Colonic mucosa (tissue), 4 donors: ENCODE measurements at regions not wholly inside any gene's neighbourhood (a gene's known extent, or its start where the extent isn't known, plus 50 kb on each side); places are given as distances from the start of the nearest gene placed in this dataset.

Experiments
- DNase-seq: peaks from one replicate; pipeline ENCODE4 v3.0.0-alpha.2; 2020
- H3K27ac ChIP-seq: fragments of 200-600 bp; one replicate; pipeline ENCODE4 v1.8.0; 2021
- H3K27me3 ChIP-seq: fragments of 200-600 bp; one replicate; pipeline ENCODE4 v1.8.0; 2021
- H3K36me3 ChIP-seq: fragments of 200-600 bp; one replicate; pipeline ENCODE4 v1.8.0; 2021
- H3K4me1 ChIP-seq: fragments of 200-600 bp; one replicate; pipeline ENCODE4 v1.8.0; 2021; ENCODE audit warnings: mild to moderate bottlenecking
- H3K4me3 ChIP-seq: fragments of 200-600 bp; one replicate; pipeline ENCODE4 v1.8.0; 2021
- H3K9ac ChIP-seq, 2 donors: one replicate each; pipeline ENCODE4 v1.7.0; 2013; ENCODE audit warnings: control low read depth in 2 of 2, low read depth in 2 of 2, low read length in 2 of 2
- H3K9me3 ChIP-seq: fragments of 200-600 bp; one replicate; pipeline ENCODE4 v1.8.0; 2021
- CTCF ChIP-seq: fragments of 200-600 bp; IDR thresholded peaks from one replicate; pipeline ENCODE4 v1.8.0; 2022; ENCODE audit warnings: antibody characterized with exemption, mild to moderate bottlenecking
- intact Hi-C: fragments of 100-400 bp; cut with DNase I; formaldehyde crosslinking; loops from one replicate; pipeline ENCODE4 v1.14.1; 2022
- donor health status: healthy.
- donor health status: DM: no; HTN: no; CAD: no.
- donor health status: DM: no; HTN: no; CAD: no.

- Histone ChIP-seq H3K4me1 (no peaks in the 10 kb centered on the region), H3K9ac (no peak overlapping the region), H3K27ac (no peak overlapping the region), H3K36me3 (no peaks in the 10 kb centered on the region), H3K9me3 (no peaks in the 10 kb centered on the region), H3K4me3 (no peak overlapping the region), H3K27me3 (no peaks in the 10 kb centered on the region)
- TF ChIP-seq CTCF = no peak
- no peak for DNase-seq
- intact Hi-C loops = no loop called here
Measured at GRCh38 chr1:30405631-30406212, 317.7 kb downstream of the MATN1 start.

GRCh38 chr1:30405081-30405480 is 318.3 kb downstream of the MATN1 start:
- no peak overlapping the region for H3K4me3 ChIP-seq
- no peaks in the 10 kb centered on the region for H3K9me3 ChIP-seq
- H3K27me3 ChIP-seq = no peaks in the 10 kb centered on the region
- H3K36me3 ChIP-seq = no peaks in the 10 kb centered on the region
- intact Hi-C loops = no loop called here
- TF ChIP-seq CTCF = no peak
- no peak overlapping the region for H3K9ac ChIP-seq
- no peak overlapping the region for H3K27ac ChIP-seq
- no peak for DNase-seq
- no peaks in the 10 kb centered on the region for H3K4me1 ChIP-seq

GRCh38 chr1:30404341-30404740 is 319.0 kb downstream of the MATN1 start:
- no peak for DNase-seq
- H3K9ac ChIP-seq = no peak overlapping the region
- no peaks in the 10 kb centered on the region for H3K9me3 ChIP-seq
- H3K27me3 ChIP-seq = no peaks in the 10 kb centered on the region
- H3K36me3 ChIP-seq = no peaks in the 10 kb centered on the region
- no peak overlapping the region for H3K4me3 ChIP-seq
- no peak for TF ChIP-seq CTCF
- H3K4me1 ChIP-seq = no peaks in the 10 kb centered on the region
- H3K27ac ChIP-seq = no peak overlapping the region
- intact Hi-C loops = no loop called here

GRCh38 chr1:30403726-30404125 is 319.7 kb downstream of the MATN1 start:
- Histone ChIP-seq H3K9ac (no peak overlapping the region), H3K4me3 (no peak overlapping the region), H3K27ac (no peak overlapping the region), H3K9me3 (no peaks in the 10 kb centered on the region), H3K27me3 (no peaks in the 10 kb centered on the region), H3K36me3 (no peaks in the 10 kb centered on the region), H3K4me1 (no peaks in the 10 kb centered on the region)
- DNase-seq = no peak
- intact Hi-C loops = no loop called here
- no peak for TF ChIP-seq CTCF

GRCh38 chr1:30403061-30403645 is 320.2 kb downstream of the MATN1 start:
- no peak for DNase-seq
- Histone ChIP-seq H3K9ac (no peak overlapping the region), H3K4me3 (no peak overlapping the region), H3K9me3 (no peaks in the 10 kb centered on the region), H3K4me1 (no peaks in the 10 kb centered on the region), H3K27me3 (no peaks in the 10 kb centered on the region), H3K27ac (no peak overlapping the region), H3K36me3 (no peaks in the 10 kb centered on the region)
- TF ChIP-seq CTCF = no peak
- intact Hi-C loops = no loop called here
